Astrocyte of the cerebellum (primary cell): ENCODE measurements at regions not wholly inside any gene's neighbourhood (a gene's known extent, or its start where the extent isn't known, plus 50 kb on each side); places are given as distances from the start of the nearest gene placed in this dataset.

ENCODE experiments used
- DNase-seq: peaks from one replicate; pipeline ENCODE4 v3.0.0-alpha.2; 2011; ENCODE audit warnings: low read depth
- H3K4me3 ChIP-seq: 2 replicates; pipeline ENCODE4 v1.5.1; 2011; ENCODE audit warnings: mild to moderate bottlenecking, low read depth, low read length, moderate library complexity
- CTCF ChIP-seq: IDR thresholded peaks from 2 replicates; pipeline ENCODE4 v1.5.1; 2012; ENCODE audit warnings: low read length, low read depth, moderate library complexity, mild to moderate bottlenecking; ENCODE audit errors: missing control alignments
- in situ Hi-C: cut with HindIII; loops from 2 replicates; pipeline ENCODE4 v1.10.0; 2017; ENCODE audit warnings: low sequenced_read_pairs

- in situ Hi-C loops, result no loop called here
- no peak for TF ChIP-seq CTCF
- DNase-seq, result no peak
- H3K4me3 ChIP-seq, result no peak overlapping the region
These were observed 350.7 kb downstream of the UQCRFS1 start for GRCh38 chr19:28862238-28862637.

- DNase-seq, result no peak
- no peak overlapping the region for H3K4me3 ChIP-seq
- TF ChIP-seq CTCF, result no peak
- in situ Hi-C loops, result no loop called here
These were observed 353.1 kb downstream of the UQCRFS1 start for GRCh38 chr19:28859811-28860210.

GRCh38 chr19:28858933-28859332, 354.0 kb downstream of the UQCRFS1 start:
- TF ChIP-seq CTCF, result no peak
- in situ Hi-C loops, result no loop called here

GRCh38 chr19:28857967-28858366, 355.0 kb downstream of the UQCRFS1 start:
- no peak for DNase-seq
- in situ Hi-C loops, result no loop called here

More at GRCh38 chr19:28858933-28859332, 354.0 kb downstream of the UQCRFS1 start:
- H3K4me3 ChIP-seq, result no peak overlapping the region
- no peak for DNase-seq

GRCh38 chr19:28855216-28855615, 357.7 kb downstream of the UQCRFS1 start:
- in situ Hi-C loops, result no loop called here
- H3K4me3 ChIP-seq, result no peak overlapping the region
- DNase-seq, result no peak
- TF ChIP-seq CTCF, result no peak

More at GRCh38 chr19:28857967-28858366, 355.0 kb downstream of the UQCRFS1 start:
- no peak overlapping the region for H3K4me3 ChIP-seq
- TF ChIP-seq CTCF, result no peak

- in situ Hi-C loops, result no loop called here
These were observed 365.5 kb downstream of the UQCRFS1 start for GRCh38 chr19:28847468-28847867.

More at GRCh38 chr19:28847468-28847867, 365.5 kb downstream of the UQCRFS1 start:
- DNase-seq, result no peak
- H3K4me3 ChIP-seq, result no peak overlapping the region
- no peak for TF ChIP-seq CTCF
